ENCODE measurements at regions not wholly inside any gene's neighbourhood (a gene's known extent, or its start where the extent isn't known, plus 50 kb on each side); places are given as distances from the start of the nearest gene placed in this dataset.

DNA sequence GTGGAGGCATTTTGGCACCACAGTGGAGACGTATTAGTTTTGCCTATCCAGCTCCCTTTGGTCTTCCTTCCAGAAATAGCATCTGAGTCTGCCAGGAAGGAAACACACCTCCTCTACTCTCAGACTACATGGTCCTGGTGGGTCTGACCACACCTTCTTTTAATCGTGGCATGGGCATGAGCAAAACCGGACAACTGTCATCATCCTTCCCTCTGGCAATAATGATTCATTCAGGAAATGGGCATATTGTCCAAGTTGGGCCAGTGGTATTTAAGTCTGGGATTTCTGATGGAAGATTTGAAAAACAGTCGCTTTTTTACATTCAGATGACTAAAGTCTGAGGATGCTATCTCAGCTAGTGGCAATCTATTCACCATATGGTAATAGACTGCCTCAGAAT, 601.0 kb upstream of the ADAMTS9 start:
- TF ChIP-seq GATA3 (IDR thresholded peaks at IDR 0.05; ENCODE audit: low read depth, low read length): no peak
- no peak for TF ChIP-seq GATA2 (IDR thresholded peaks at IDR 0.05; ENCODE audit: low read depth, low read length)
